Ishikawa (cell line): ENCODE measurements at regions not wholly inside any gene's neighbourhood (a gene's known extent, or its start where the extent isn't known, plus 50 kb on each side); places are given as distances from the start of the nearest gene placed in this dataset.

Experiments used
- CEBPB ChIP-seq: IDR thresholded peaks from 2 replicates; pipeline ENCODE4 v1.6.1; 2012
- RAD21 ChIP-seq: IDR thresholded peaks from 2 replicates; pipeline ENCODE4 v1.6.1; 2012; ENCODE audit warnings: low read depth
- TEAD4 ChIP-seq: IDR thresholded peaks from 2 replicates; pipeline ENCODE4 v1.6.1; 2012
- YY1 ChIP-seq: IDR thresholded peaks from 2 replicates; pipeline ENCODE4 v1.6.1; 2012; ENCODE audit warnings: low read depth

GRCh38 chr6:166087852-166088251, 79.8 kb downstream of the TBXT start:
- TF ChIP-seq RAD21 = no peak
- no peak for TF ChIP-seq CEBPB
- TF ChIP-seq YY1 = no peak
- no peak for TF ChIP-seq TEAD4
